ENCODE measurements at regions not wholly inside any gene's neighbourhood (a gene's known extent, or its start where the extent isn't known, plus 50 kb on each side); places are given as distances from the start of the nearest gene placed in this dataset.

DNA sequence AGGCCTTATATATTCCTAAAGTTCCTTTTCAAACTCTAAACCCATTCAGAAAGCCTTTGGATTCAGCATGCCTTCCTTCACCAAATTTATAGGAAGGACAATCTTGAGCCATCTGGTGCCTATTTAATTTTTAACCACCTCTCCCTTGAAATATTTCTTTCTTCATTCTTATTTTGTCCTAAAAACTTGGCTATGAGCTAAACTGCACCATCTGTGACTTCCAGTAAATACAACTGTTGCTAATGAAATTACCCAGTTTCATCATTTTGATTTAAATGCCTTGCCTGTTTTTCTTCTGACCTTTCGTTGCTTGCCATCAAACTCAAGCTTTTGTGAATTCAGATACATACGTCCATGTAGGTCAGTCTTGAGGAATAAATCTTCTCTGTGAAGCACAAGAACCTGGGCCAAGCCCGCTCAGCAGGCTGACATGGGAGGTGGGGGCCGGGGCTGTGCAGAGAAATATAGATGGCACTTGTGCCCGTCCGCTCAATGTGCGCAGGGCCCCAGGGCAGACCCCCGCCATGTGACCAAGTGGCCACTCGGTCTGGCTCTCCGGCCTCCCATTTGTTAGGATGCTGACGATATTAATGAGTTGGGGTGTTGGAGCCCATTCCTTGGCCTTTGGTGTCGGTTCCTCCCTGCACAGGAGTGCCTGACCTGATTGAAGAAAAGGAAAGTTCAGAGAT, 335.9 kb downstream of the VPS13C start:
- H2AK5ac ChIP-seq (ENCODE audit: low read length): no peak overlapping the region

DNA sequence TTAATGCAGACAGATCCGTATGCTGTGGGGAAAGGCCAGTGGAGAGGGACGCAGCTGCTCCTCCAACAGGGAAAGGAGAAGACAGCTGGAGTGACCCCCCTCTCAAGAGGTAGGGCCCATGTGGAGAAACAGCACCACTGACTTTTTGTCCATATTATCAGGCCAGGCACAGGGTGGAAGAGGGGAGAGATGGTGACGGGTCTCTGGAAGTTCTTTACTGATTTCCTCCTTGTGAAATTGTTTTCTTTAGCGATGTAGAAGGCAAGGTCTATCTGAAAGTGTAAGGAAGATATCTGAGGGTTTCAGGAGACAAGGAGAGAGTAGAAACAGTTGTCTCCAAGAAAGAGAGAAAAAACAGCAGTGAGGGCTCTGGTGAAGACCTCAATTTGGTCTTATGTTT, 338.8 kb downstream of the VPS13C start:
- H3K36me3 ChIP-seq (ENCODE audit: control insufficient read depth in 1 of 2, insufficient read depth in 2 of 2, low read length in 2 of 2): no peaks in the 10 kb centered on the region
- no CpG with 5 or more reads among the region's 4 CpGs for WGBS (ENCODE audit: extremely low coverage, insufficient coverage, insufficient read length)
- no peak overlapping the region for H3K27ac ChIP-seq (ENCODE audit: low read depth, low read length)
- H3K79me1 ChIP-seq (ENCODE audit: low read length): no peaks in the 10 kb centered on the region
- H2BK12ac ChIP-seq (ENCODE audit: low read length): no peak overlapping the region
- H3K18ac ChIP-seq (ENCODE audit: low read length): no peak overlapping the region
- no peak overlapping the region for H2AFZ ChIP-seq (ENCODE audit: insufficient read depth, low read length, poor library complexity)
- H3K4me3 ChIP-seq (ENCODE audit: low read depth, low read length): no peak overlapping the region
- H4K8ac ChIP-seq (ENCODE audit: low read depth, low read length): no peak overlapping the region
- no peaks in the 10 kb centered on the region for H3K4me1 ChIP-seq (ENCODE audit: control insufficient read depth in 1 of 2, insufficient read depth in 2 of 2, low read length in 2 of 2)
- no peak overlapping the region for H4K12ac ChIP-seq (ENCODE audit: low read depth, low read length)
- H2BK5ac ChIP-seq (ENCODE audit: low read depth, low read length, poor library complexity): no peak overlapping the region
- H2BK120ac ChIP-seq (ENCODE audit: insufficient read depth, low read length, poor library complexity): no peak overlapping the region
- no peaks in the 10 kb centered on the region for H3K79me2 ChIP-seq (ENCODE audit: control insufficient read depth, insufficient read depth, low read length, poor library complexity)
- no peaks in the 10 kb centered on the region for H3K27me3 ChIP-seq (ENCODE audit: insufficient read depth, low read length)
- H3K9me3 ChIP-seq (ENCODE audit: insufficient read depth, low read depth, low read length): no peaks in the 10 kb centered on the region
- no peak overlapping the region for H3K23ac ChIP-seq (ENCODE audit: low read length)
- H3K14ac ChIP-seq (ENCODE audit: low read length): no peak overlapping the region
- H3K4me2 ChIP-seq (ENCODE audit: low read length): no peak overlapping the region
- no peak overlapping the region for H2AK5ac ChIP-seq (ENCODE audit: low read length)
- no peak overlapping the region for H3K4ac ChIP-seq (ENCODE audit: low read depth, low read length)
- H3K9ac ChIP-seq (ENCODE audit: low read length): no peak overlapping the region
- no peak for DNase-seq
- no peak overlapping the region for H4K91ac ChIP-seq (ENCODE audit: low read depth, low read length)

More for the DNA sequence above, 335.9 kb downstream of the VPS13C start:
- no peak overlapping the region for H3K4me3 ChIP-seq (ENCODE audit: low read depth, low read length)
- H2BK12ac ChIP-seq (ENCODE audit: low read length): no peak overlapping the region
- H3K4me1 ChIP-seq (ENCODE audit: control insufficient read depth in 1 of 2, insufficient read depth in 2 of 2, low read length in 2 of 2): no peaks in the 10 kb centered on the region
- no peak for DNase-seq
- WGBS (ENCODE audit: extremely low coverage, insufficient coverage, insufficient read length): no CpG with 5 or more reads among the region's 12 CpGs
- H3K9me3 ChIP-seq (ENCODE audit: insufficient read depth, low read depth, low read length): no peaks in the 10 kb centered on the region
- no peaks in the 10 kb centered on the region for H3K27me3 ChIP-seq (ENCODE audit: insufficient read depth, low read length)
- H3K79me2 ChIP-seq (ENCODE audit: control insufficient read depth, insufficient read depth, low read length, poor library complexity): no peaks in the 10 kb centered on the region
- H2AFZ ChIP-seq (ENCODE audit: insufficient read depth, low read length, poor library complexity): no peak overlapping the region
- H3K36me3 ChIP-seq (ENCODE audit: control insufficient read depth in 1 of 2, insufficient read depth in 2 of 2, low read length in 2 of 2): no peaks in the 10 kb centered on the region
- H3K4ac ChIP-seq (ENCODE audit: low read depth, low read length): no peak overlapping the region
- no peak overlapping the region for H3K9ac ChIP-seq (ENCODE audit: low read length)
- H4K91ac ChIP-seq (ENCODE audit: low read depth, low read length): no peak overlapping the region
- H2BK120ac ChIP-seq (ENCODE audit: insufficient read depth, low read length, poor library complexity): no peak overlapping the region
- H3K14ac ChIP-seq (ENCODE audit: low read length): no peak overlapping the region
- no peak overlapping the region for H3K4me2 ChIP-seq (ENCODE audit: low read length)
- H4K8ac ChIP-seq (ENCODE audit: low read depth, low read length): no peak overlapping the region
- H3K79me1 ChIP-seq (ENCODE audit: low read length): no peaks in the 10 kb centered on the region
- no peak overlapping the region for H3K27ac ChIP-seq (ENCODE audit: low read depth, low read length)
- H4K12ac ChIP-seq (ENCODE audit: low read depth, low read length): no peak overlapping the region
- no peak overlapping the region for H3K18ac ChIP-seq (ENCODE audit: low read length)
- no peak overlapping the region for H3K23ac ChIP-seq (ENCODE audit: low read length)
- no peak overlapping the region for H2BK5ac ChIP-seq (ENCODE audit: low read depth, low read length, poor library complexity)

GRCh38 chr15:61720197-61720704, 340.0 kb downstream of the VPS13C start:
- H3K4me2 ChIP-seq (ENCODE audit: low read length): no peak overlapping the region
- H3K27me3 ChIP-seq (ENCODE audit: insufficient read depth, low read length): no peaks in the 10 kb centered on the region
- no peak overlapping the region for H3K23ac ChIP-seq (ENCODE audit: low read length)
- H3K4ac ChIP-seq (ENCODE audit: low read depth, low read length): no peak overlapping the region
- H3K36me3 ChIP-seq (ENCODE audit: control insufficient read depth in 1 of 2, insufficient read depth in 2 of 2, low read length in 2 of 2): no peaks in the 10 kb centered on the region
- H2BK12ac ChIP-seq (ENCODE audit: low read length): no peak overlapping the region
- no peak overlapping the region for H3K27ac ChIP-seq (ENCODE audit: low read depth, low read length)
- no peak overlapping the region for H2AFZ ChIP-seq (ENCODE audit: insufficient read depth, low read length, poor library complexity)
- H3K9ac ChIP-seq (ENCODE audit: low read length): no peak overlapping the region
- no peak overlapping the region for H2BK5ac ChIP-seq (ENCODE audit: low read depth, low read length, poor library complexity)
- H2AK5ac ChIP-seq (ENCODE audit: low read length): no peak overlapping the region
- H3K79me1 ChIP-seq (ENCODE audit: low read length): no peaks in the 10 kb centered on the region
- WGBS (ENCODE audit: extremely low coverage, insufficient coverage, insufficient read length): no CpG with 5 or more reads among the region's 5 CpGs
- H3K79me2 ChIP-seq (ENCODE audit: control insufficient read depth, insufficient read depth, low read length, poor library complexity): no peaks in the 10 kb centered on the region
- H2BK120ac ChIP-seq (ENCODE audit: insufficient read depth, low read length, poor library complexity): no peak overlapping the region
- H3K9me3 ChIP-seq (ENCODE audit: insufficient read depth, low read depth, low read length): no peaks in the 10 kb centered on the region
- H4K8ac ChIP-seq (ENCODE audit: low read depth, low read length): no peak overlapping the region
- no peak overlapping the region for H3K14ac ChIP-seq (ENCODE audit: low read length)
- H4K12ac ChIP-seq (ENCODE audit: low read depth, low read length): no peak overlapping the region
- H3K4me1 ChIP-seq (ENCODE audit: control insufficient read depth in 1 of 2, insufficient read depth in 2 of 2, low read length in 2 of 2): no peaks in the 10 kb centered on the region
- DNase-seq: no peak
- H4K91ac ChIP-seq (ENCODE audit: low read depth, low read length): no peak overlapping the region
- H3K18ac ChIP-seq (ENCODE audit: low read length): no peak overlapping the region
- no peak overlapping the region for H3K4me3 ChIP-seq (ENCODE audit: low read depth, low read length)

DNA sequence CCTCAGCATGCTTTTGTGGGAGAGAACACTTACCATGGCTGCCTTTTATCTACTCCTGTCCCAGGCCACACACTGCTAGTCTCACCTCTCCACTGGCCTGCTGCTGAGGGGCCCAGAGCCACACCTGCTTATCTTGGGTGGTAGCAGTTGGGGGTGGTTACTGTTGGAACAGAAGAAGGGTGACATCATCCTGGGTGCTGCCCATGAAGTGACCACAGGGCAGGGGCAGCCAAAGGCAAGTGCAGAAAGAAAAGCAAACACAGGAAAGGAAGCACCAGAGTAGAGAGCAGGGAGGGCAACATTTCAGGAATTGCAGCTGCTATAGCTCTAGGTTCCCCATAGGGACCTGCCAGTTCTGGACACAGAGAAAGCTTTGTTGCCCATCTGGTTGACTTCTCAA, 345.2 kb downstream of the VPS13C start:
- Histone ChIP-seq H3K4me1 (ENCODE audit: control insufficient read depth in 1 of 2, insufficient read depth in 2 of 2, low read length in 2 of 2) (no peaks in the 10 kb centered on the region), H3K79me1 (ENCODE audit: low read length) (no peaks in the 10 kb centered on the region), H4K12ac (ENCODE audit: low read depth, low read length) (no peak overlapping the region), H2BK12ac (ENCODE audit: low read length) (no peak overlapping the region), H3K4me3 (ENCODE audit: low read depth, low read length) (no peak overlapping the region), H2AK5ac (ENCODE audit: low read length) (no peak overlapping the region), H3K23ac (ENCODE audit: low read length) (no peak overlapping the region), H3K18ac (ENCODE audit: low read length) (no peak overlapping the region), H3K9ac (ENCODE audit: low read length) (no peak overlapping the region), H3K4ac (ENCODE audit: low read depth, low read length) (no peak overlapping the region), H3K9me3 (ENCODE audit: insufficient read depth, low read depth, low read length) (no peaks in the 10 kb centered on the region), H2BK5ac (ENCODE audit: low read depth, low read length, poor library complexity) (no peak overlapping the region), H3K36me3 (ENCODE audit: control insufficient read depth in 1 of 2, insufficient read depth in 2 of 2, low read length in 2 of 2) (no peaks in the 10 kb centered on the region), H3K14ac (ENCODE audit: low read length) (no peak overlapping the region), H3K79me2 (ENCODE audit: control insufficient read depth, insufficient read depth, low read length, poor library complexity) (no peaks in the 10 kb centered on the region), H3K4me2 (ENCODE audit: low read length) (no peak overlapping the region), H2BK120ac (ENCODE audit: insufficient read depth, low read length, poor library complexity) (no peak overlapping the region), H4K91ac (ENCODE audit: low read depth, low read length) (no peak overlapping the region), H3K27ac (ENCODE audit: low read depth, low read length) (no peak overlapping the region), H2AFZ (ENCODE audit: insufficient read depth, low read length, poor library complexity) (no peak overlapping the region), H4K8ac (ENCODE audit: low read depth, low read length) (no peak overlapping the region), H3K27me3 (ENCODE audit: insufficient read depth, low read length) (no peaks in the 10 kb centered on the region)
- no peak for DNase-seq

Data from trophoblast cell (in vitro differentiated cells and primary cell).